ENCODE measurements at regions not wholly inside any gene's neighbourhood (a gene's known extent, or its start where the extent isn't known, plus 50 kb on each side); places are given as distances from the start of the nearest gene placed in this dataset.

- no peak overlapping the region for H2BK15ac ChIP-seq (ENCODE audit: low read depth, low read length)
- H2AFZ ChIP-seq (replicated peaks; ENCODE audit: low read length, poor library complexity) = no peak overlapping the region
- H3K4me1 ChIP-seq (ENCODE audit: control insufficient read depth, insufficient read depth, low read length) = no peaks in the 10 kb centered on the region
- H2BK20ac ChIP-seq (ENCODE audit: low read depth, low read length) = no peak overlapping the region
- no peak overlapping the region for H3K18ac ChIP-seq (ENCODE audit: low read depth, low read length)
- no peak overlapping the region for H3K4ac ChIP-seq (ENCODE audit: low read depth, low read length)
- no peaks in the 10 kb centered on the region for H3K9me1 ChIP-seq (ENCODE audit: insufficient read depth, low read length)
- H2BK120ac ChIP-seq (ENCODE audit: low read depth, low read length) = no peak overlapping the region
- no peaks in the 10 kb centered on the region for H3K79me1 ChIP-seq (ENCODE audit: low read depth in 1 of 2, low read length in 2 of 2)
- peaks cover 2% of the 10 kb centered on the region; the same call in 1 of the 2 replicates for H3K9me3 ChIP-seq (ENCODE audit: control insufficient read depth, insufficient read depth, low read length)
- ATAC-seq (ENCODE audit: low read depth) = no peak
- intact Hi-C loops (cut with micrococcal nuclease) = no loop called here
- no peak overlapping the region for H3K23ac ChIP-seq (ENCODE audit: low read depth, low read length)
- no peak overlapping the region for H2BK5ac ChIP-seq (ENCODE audit: low read depth, low read length, poor library complexity, severe bottlenecking)
- no CpG with 5 or more reads among the region's 1 CpG for WGBS, 2 experiments (ENCODE audit: extremely low coverage in 2 of 2, insufficient read length in 1 of 2)
- no peaks in the 10 kb centered on the region for H4K20me1 ChIP-seq (ENCODE audit: insufficient read depth, low read length)
- H3K14ac ChIP-seq (replicated peaks; ENCODE audit: low read depth, low read length) = no peak overlapping the region
- no peak overlapping the region for H4K8ac ChIP-seq (ENCODE audit: low read depth in 2 of 2, low read length in 2 of 2)
- in situ Hi-C loops (cut with MboI; ENCODE audit: low sequenced_read_pairs) = no loop called here
- H3K36me3 ChIP-seq (ENCODE audit: control insufficient read depth, insufficient read depth, low read length) = no peaks in the 10 kb centered on the region
- H3K27ac ChIP-seq (ENCODE audit: insufficient read depth, low read length) = no peak overlapping the region
- no TSS peak for BruUV-seq (replicated peaks)
- no peak for DNase-seq
- no peak overlapping the region for H3K9ac ChIP-seq (ENCODE audit: low read depth, low read length)
- no peaks in the 10 kb centered on the region for H3K27me3 ChIP-seq (ENCODE audit: control insufficient read depth, insufficient read depth, low read length)
- no peak overlapping the region for H3K4me3 ChIP-seq (ENCODE audit: insufficient read depth, low read depth, low read length)
- H3K4me2 ChIP-seq (ENCODE audit: low read depth, low read length) = no peak overlapping the region
- TF ChIP-seq MAFK (IDR thresholded peaks at IDR 0.05; ENCODE audit: low read depth, low read length) (no peak), CHD1 (IDR thresholded peaks at IDR 0.05; ENCODE audit: low read depth, low read length) (no peak), CTCF (conservative IDR thresholded peaks at IDR 0.05; ENCODE audit: low read depth, low read length) (no peak), RCOR1 (IDR thresholded peaks at IDR 0.05; ENCODE audit: insufficient replicate concordance, low read length) (no peak)
- dilution Hi-C loops (cut with HindIII; ENCODE audit: low sequenced_read_pairs, unreplicated experiment) = no loop called here
- no peak overlapping the region for H2AK9ac ChIP-seq (replicated peaks; ENCODE audit: low read depth, low read length, poor library complexity)
- POLR2A ChIA-PET (ENCODE audit: unreplicated experiment) = interaction anchor here (0.6 kb wide), 2 partner anchors 10 to 889 kb away, joined by 3 read pairs; no protein-coding TSS in a partner anchor
- H2AK5ac ChIP-seq (ENCODE audit: low read depth, low read length) = no peak overlapping the region
- no peak overlapping the region for H4K5ac ChIP-seq (ENCODE audit: low read depth, low read length)
- no peak overlapping the region for H4K91ac ChIP-seq (ENCODE audit: insufficient read depth, low read depth, low read length)
- CTCF ChIA-PET = no interaction called here
- H3K56ac ChIP-seq (ENCODE audit: extremely low read depth, insufficient read depth, low read length) = no peak overlapping the region
These were observed 869.8 kb downstream of the PCDH18 start for GRCh38 chr4:136662539-136662938.

Measured in IMR-90 (cell line).